ENCODE measurements at regions not wholly inside any gene's neighbourhood (a gene's known extent, or its start where the extent isn't known, plus 50 kb on each side); places are given as distances from the start of the nearest gene placed in this dataset.

- H3K9me1 ChIP-seq (ENCODE audit: control insufficient read depth, extremely low read depth, insufficient read depth, low read length): no peaks in the 10 kb centered on the region
- FAIRE-seq: no peak
- H3K4me1 ChIP-seq (ENCODE audit: control insufficient read depth, extremely low read depth, insufficient read depth, low read length): no peaks in the 10 kb centered on the region
- TF ChIP-seq, protein P1, sequence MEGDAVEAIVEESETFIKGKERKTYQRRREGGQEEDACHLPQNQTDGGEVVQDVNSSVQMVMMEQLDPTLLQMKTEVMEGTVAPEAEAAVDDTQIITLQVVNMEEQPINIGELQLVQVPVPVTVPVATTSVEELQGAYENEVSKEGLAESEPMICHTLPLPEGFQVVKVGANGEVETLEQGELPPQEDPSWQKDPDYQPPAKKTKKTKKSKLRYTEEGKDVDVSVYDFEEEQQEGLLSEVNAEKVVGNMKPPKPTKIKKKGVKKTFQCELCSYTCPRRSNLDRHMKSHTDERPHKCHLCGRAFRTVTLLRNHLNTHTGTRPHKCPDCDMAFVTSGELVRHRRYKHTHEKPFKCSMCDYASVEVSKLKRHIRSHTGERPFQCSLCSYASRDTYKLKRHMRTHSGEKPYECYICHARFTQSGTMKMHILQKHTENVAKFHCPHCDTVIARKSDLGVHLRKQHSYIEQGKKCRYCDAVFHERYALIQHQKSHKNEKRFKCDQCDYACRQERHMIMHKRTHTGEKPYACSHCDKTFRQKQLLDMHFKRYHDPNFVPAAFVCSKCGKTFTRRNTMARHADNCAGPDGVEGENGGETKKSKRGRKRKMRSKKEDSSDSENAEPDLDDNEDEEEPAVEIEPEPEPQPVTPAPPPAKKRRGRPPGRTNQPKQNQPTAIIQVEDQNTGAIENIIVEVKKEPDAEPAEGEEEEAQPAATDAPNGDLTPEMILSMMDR (optimal IDR thresholded peaks at IDR 0.05 in 1 of 3, IDR thresholded peaks at IDR 0.05 in 1 of 3, conservative IDR thresholded peaks at IDR 0.05 in 1 of 3; ENCODE audit: extremely low read depth in 1 of 3, insufficient read depth in 2 of 3, low read length in 3 of 3): no peak
- no peak for TF ChIP-seq EZH2 (IDR thresholded peaks at IDR 0.05; ENCODE audit: low read length)
- dilution Hi-C loops (cut with MboI; ENCODE audit: extremely low pct_ligation_motif_present, low sequenced_read_pairs): no loop called here
- H3K4me2 ChIP-seq (ENCODE audit: control insufficient read depth, extremely low read depth, insufficient read depth, low read depth, low read length): no peak overlapping the region
- H3K4me3 ChIP-seq (ENCODE audit: control insufficient read depth in 2 of 3, extremely low read depth in 1 of 3, insufficient read depth in 2 of 3, low read depth in 1 of 3, low read length in 3 of 3): no peak overlapping the region
- no peak for DNase-seq (ENCODE audit: low read depth, low spot score)
- no peak overlapping the region for H3K27ac ChIP-seq (ENCODE audit: control insufficient read depth, insufficient read depth, low read length)
- H3K9ac ChIP-seq (ENCODE audit: control insufficient read depth, extremely low read depth, insufficient read depth, low read length): no peak overlapping the region
- no peaks in the 10 kb centered on the region for H3K9me3 ChIP-seq (ENCODE audit: control insufficient read depth, low read depth, low read length)
- H4K20me1 ChIP-seq (ENCODE audit: control insufficient read depth, extremely low read depth, insufficient read depth, low read length): no peaks in the 10 kb centered on the region
- H3K79me2 ChIP-seq (ENCODE audit: control insufficient read depth, insufficient read depth, low read length): no peaks in the 10 kb centered on the region
- no peaks in the 10 kb centered on the region for H3K36me3 ChIP-seq (ENCODE audit: control insufficient read depth in 2 of 2, extremely low read depth in 1 of 2, insufficient read depth in 2 of 2, low read length in 2 of 2)
- H3K27me3 ChIP-seq (ENCODE audit: control insufficient read depth, extremely low read depth, insufficient read depth, low read length): no peaks in the 10 kb centered on the region
- H2AFZ ChIP-seq (ENCODE audit: control insufficient read depth, low read length): no peak overlapping the region
These were observed 127.1 kb upstream of the BMP4 start for GRCh38 chr14:54083549-54084239.

DNA sequence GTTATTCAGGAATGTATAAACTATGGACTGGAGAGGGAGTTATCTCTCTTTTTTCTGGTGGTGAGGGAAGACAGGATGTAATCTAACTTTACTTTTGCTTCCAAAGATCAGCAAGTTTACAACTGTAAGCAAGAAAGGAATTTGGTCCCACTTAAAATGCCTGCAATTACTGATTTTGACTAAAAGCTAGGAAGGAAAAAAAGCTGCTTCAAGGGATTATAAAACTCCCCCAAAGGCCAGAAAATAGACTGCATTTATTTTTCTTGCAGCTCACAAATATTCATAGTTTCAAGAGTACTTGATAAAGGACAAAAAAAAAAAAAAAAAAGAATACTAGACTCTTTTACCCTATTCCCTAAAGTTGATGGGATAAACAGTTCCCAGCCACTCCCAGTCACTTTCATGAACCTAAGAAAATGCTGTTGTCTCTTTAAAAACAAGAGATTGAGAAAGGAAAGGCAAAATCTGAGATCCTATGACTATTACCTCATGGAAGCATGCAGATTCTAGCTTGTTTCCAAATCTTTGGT, 128.7 kb upstream of the BMP4 start:
- Histone ChIP-seq H3K4me1 (ENCODE audit: control insufficient read depth, extremely low read depth, insufficient read depth, low read length) (no peaks in the 10 kb centered on the region), H3K36me3 (ENCODE audit: control insufficient read depth in 2 of 2, extremely low read depth in 1 of 2, insufficient read depth in 2 of 2, low read length in 2 of 2) (no peaks in the 10 kb centered on the region), H2AFZ (ENCODE audit: control insufficient read depth, low read length) (no peak overlapping the region), H3K4me2 (ENCODE audit: control insufficient read depth, extremely low read depth, insufficient read depth, low read depth, low read length) (no peak overlapping the region), H3K79me2 (ENCODE audit: control insufficient read depth, insufficient read depth, low read length) (no peaks in the 10 kb centered on the region), H3K9me1 (ENCODE audit: control insufficient read depth, extremely low read depth, insufficient read depth, low read length) (no peaks in the 10 kb centered on the region), H3K27ac (ENCODE audit: control insufficient read depth, insufficient read depth, low read length) (no peak overlapping the region), H3K27me3 (ENCODE audit: control insufficient read depth, extremely low read depth, insufficient read depth, low read length) (no peaks in the 10 kb centered on the region), H4K20me1 (ENCODE audit: control insufficient read depth, extremely low read depth, insufficient read depth, low read length) (no peaks in the 10 kb centered on the region), H3K4me3 (ENCODE audit: control insufficient read depth in 2 of 3, extremely low read depth in 1 of 3, insufficient read depth in 2 of 3, low read depth in 1 of 3, low read length in 3 of 3) (no peak overlapping the region), H3K9me3 (ENCODE audit: control insufficient read depth, low read depth, low read length) (no peaks in the 10 kb centered on the region), H3K9ac (ENCODE audit: control insufficient read depth, extremely low read depth, insufficient read depth, low read length) (no peak overlapping the region)
- dilution Hi-C loops (cut with MboI; ENCODE audit: extremely low pct_ligation_motif_present, low sequenced_read_pairs): no loop called here
- TF ChIP-seq, protein P1 (optimal IDR thresholded peaks at IDR 0.05 in 1 of 3, IDR thresholded peaks at IDR 0.05 in 1 of 3, conservative IDR thresholded peaks at IDR 0.05 in 1 of 3; ENCODE audit: extremely low read depth in 1 of 3, insufficient read depth in 2 of 3, low read length in 3 of 3): no peak
- TF ChIP-seq EZH2 (IDR thresholded peaks at IDR 0.05; ENCODE audit: low read length): no peak
- FAIRE-seq (no peak), DNase-seq (ENCODE audit: low read depth, low spot score) (no peak)
